PFSK-1 (cell line): ENCODE measurements at regions not wholly inside any gene's neighbourhood (a gene's known extent, or its start where the extent isn't known, plus 50 kb on each side); places are given as distances from the start of the nearest gene placed in this dataset.

Source experiments
- FOXP2 ChIP-seq: optimal IDR thresholded peaks from 2 replicates; pipeline ENCODE3; 2011; ENCODE audit warnings: borderline replicate concordance, control low read depth, inconsistent platforms; ENCODE audit not compliant: insufficient read depth; ENCODE audit errors: extremely low read length, extremely low read depth
- POLR2AphosphoS5 ChIP-seq: IDR thresholded peaks from 2 replicates; pipeline ENCODE4 v1.6.1; 2012; ENCODE audit warnings: low read depth, mild to moderate bottlenecking, control low read depth, low read length, moderate library complexity
- SIN3A ChIP-seq: IDR thresholded peaks from 2 replicates; pipeline ENCODE4 v1.6.1; 2012; ENCODE audit warnings: mild to moderate bottlenecking, low read length, moderate library complexity, borderline replicate concordance; ENCODE audit not compliant: insufficient read depth
- TAF1 ChIP-seq: IDR thresholded peaks from 2 replicates; pipeline ENCODE4 v1.6.1; 2012; ENCODE audit warnings: low read length, control low read depth, borderline replicate concordance; ENCODE audit not compliant: insufficient read depth
- TF ChIP-seq, protein P1 (sequence below), 2 experiments: IDR thresholded peaks; 2 replicates each; pipeline versions ENCODE4 v1.6.1 to v1.8.0; 2011 to 2012; ENCODE audit warnings: low read depth in 2 of 2, low read length in 2 of 2, control low read depth in 1 of 2, inconsistent platforms in 1 of 2, mild to moderate bottlenecking in 1 of 2, moderate library complexity in 1 of 2; ENCODE audit not compliant: insufficient read depth in 1 of 2

DNA sequence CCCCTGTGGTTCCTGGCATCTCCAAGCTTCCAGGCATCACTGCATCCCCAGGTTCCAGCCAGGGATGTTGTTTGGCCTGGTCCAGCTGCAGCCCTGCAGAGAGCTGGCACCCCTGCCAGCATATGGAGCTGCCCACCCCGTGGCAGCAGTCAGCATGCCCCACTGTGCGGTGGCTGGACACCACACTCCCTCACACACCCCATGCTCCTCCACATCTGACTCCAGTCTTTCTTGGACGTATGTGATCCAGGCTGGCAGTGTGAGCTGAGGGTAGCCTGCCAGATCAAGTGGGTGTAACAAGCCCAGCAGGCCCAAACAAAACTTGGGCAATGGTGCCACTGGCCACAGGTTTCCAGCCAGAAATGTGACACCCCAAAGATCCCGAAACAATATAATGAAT lies 620.4 kb downstream of the RWDD3 start:
- TF ChIP-seq POLR2AphosphoS5 (no peak), FOXP2 (no peak), TAF1 (no peak)
- TF ChIP-seq, protein P1, sequence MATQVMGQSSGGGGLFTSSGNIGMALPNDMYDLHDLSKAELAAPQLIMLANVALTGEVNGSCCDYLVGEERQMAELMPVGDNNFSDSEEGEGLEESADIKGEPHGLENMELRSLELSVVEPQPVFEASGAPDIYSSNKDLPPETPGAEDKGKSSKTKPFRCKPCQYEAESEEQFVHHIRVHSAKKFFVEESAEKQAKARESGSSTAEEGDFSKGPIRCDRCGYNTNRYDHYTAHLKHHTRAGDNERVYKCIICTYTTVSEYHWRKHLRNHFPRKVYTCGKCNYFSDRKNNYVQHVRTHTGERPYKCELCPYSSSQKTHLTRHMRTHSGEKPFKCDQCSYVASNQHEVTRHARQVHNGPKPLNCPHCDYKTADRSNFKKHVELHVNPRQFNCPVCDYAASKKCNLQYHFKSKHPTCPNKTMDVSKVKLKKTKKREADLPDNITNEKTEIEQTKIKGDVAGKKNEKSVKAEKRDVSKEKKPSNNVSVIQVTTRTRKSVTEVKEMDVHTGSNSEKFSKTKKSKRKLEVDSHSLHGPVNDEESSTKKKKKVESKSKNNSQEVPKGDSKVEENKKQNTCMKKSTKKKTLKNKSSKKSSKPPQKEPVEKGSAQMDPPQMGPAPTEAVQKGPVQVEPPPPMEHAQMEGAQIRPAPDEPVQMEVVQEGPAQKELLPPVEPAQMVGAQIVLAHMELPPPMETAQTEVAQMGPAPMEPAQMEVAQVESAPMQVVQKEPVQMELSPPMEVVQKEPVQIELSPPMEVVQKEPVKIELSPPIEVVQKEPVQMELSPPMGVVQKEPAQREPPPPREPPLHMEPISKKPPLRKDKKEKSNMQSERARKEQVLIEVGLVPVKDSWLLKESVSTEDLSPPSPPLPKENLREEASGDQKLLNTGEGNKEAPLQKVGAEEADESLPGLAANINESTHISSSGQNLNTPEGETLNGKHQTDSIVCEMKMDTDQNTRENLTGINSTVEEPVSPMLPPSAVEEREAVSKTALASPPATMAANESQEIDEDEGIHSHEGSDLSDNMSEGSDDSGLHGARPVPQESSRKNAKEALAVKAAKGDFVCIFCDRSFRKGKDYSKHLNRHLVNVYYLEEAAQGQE (IDR thresholded peaks at IDR 0.05; ENCODE audit: insufficient read depth in 1 of 2, low read depth in 2 of 2, low read length in 2 of 2) = no peak

DNA sequence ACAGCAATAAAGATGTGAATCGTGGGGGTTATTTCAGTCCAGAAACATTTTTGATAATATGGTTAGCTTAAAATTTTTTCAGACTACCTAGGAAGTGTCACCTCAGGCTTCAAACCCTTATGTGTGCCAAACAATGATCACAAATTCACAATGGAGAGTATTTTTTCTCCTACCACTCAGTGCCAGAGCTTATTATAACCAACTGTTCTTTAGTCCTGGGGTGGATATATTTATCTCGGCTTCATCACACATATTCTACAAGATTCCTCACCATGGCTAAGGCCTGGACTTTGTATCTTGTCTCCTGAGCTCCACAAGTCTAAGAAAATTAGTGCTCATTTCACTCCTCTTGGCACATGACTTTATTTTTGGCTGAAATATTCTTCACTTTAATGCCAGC lies 629.1 kb downstream of the RWDD3 start:
- TF ChIP-seq, protein P1 (IDR thresholded peaks at IDR 0.05; ENCODE audit: insufficient read depth in 1 of 2, low read depth in 2 of 2, low read length in 2 of 2) = no peak
- TF ChIP-seq TAF1 = no peak
- TF ChIP-seq POLR2AphosphoS5 = no peak
- no peak for TF ChIP-seq FOXP2
- TF ChIP-seq SIN3A = no peak

- TF ChIP-seq FOXP2 (no peak), POLR2AphosphoS5 (no peak), SIN3A (no peak), TAF1 (no peak)
- TF ChIP-seq, protein P1 (IDR thresholded peaks at IDR 0.05; ENCODE audit: insufficient read depth in 1 of 2, low read depth in 2 of 2, low read length in 2 of 2) = no peak
Observed at GRCh38 chr1:95865769-95866168, 631.8 kb downstream of the RWDD3 start.

GRCh38 chr1:95876276-95876675 lies 642.3 kb downstream of the RWDD3 start:
- TF ChIP-seq FOXP2 (no peak), SIN3A (no peak), POLR2AphosphoS5 (no peak), TAF1 (no peak)
- TF ChIP-seq, protein P1 (IDR thresholded peaks at IDR 0.05; ENCODE audit: insufficient read depth in 1 of 2, low read depth in 2 of 2, low read length in 2 of 2) = no peak

DNA sequence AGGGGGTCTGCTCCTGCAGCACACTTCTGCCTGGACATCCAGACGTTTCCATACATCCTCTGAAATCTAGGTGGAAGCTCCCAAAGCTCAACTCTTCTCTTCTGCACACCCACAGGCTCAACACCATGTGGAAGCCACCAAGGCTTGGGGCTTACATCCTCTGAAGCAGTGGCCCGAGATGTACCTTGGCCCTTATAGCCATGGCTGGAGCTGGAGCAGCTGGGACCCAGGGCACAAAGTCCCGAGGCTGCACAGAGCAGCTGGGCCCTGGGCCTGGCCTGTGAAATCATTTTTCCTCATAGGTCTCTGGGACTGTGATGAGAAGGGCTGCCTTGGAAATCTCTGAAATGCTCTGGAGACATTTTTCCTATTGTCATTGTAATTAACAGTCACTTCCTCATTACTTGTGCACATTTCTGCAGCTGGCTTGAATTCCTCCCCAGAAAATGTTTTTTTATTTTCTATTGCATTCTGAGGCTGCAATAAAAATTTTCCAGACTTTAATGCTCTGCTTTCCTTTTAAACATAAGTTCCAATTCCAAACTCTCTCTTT lies 645.6 kb downstream of the RWDD3 start:
- TF ChIP-seq FOXP2 (no peak), TAF1 (no peak), SIN3A (no peak), POLR2AphosphoS5 (no peak)
- TF ChIP-seq, protein P1 (IDR thresholded peaks at IDR 0.05; ENCODE audit: insufficient read depth in 1 of 2, low read depth in 2 of 2, low read length in 2 of 2) = no peak
